Heart left ventricle (tissue), 16 donors: ENCODE measurements at regions not wholly inside any gene's neighbourhood (a gene's known extent, or its start where the extent isn't known, plus 50 kb on each side); places are given as distances from the start of the nearest gene placed in this dataset.

Experiments
- ATAC-seq, 4 donors: fragments of 200-7000 bp; cut with Tn5 transposase; one replicate each; pipeline ENCODE4 v1.9.1; 2020 to 2022; ENCODE audit warnings: moderate library complexity in 4 of 4, mild to moderate bottlenecking in 3 of 4, moderate number of reproducible peaks in 1 of 4
- DNase-seq, 5 donors: peaks; one replicate each; pipeline ENCODE4 v3.0.0-alpha.2; 2020
- H3K27ac ChIP-seq, 12 donors: fragments of 200-600 bp; sonication (generic) in 4 of 12; one replicate each; pipeline versions ENCODE4 v1.5.0 to v1.8.0; 2016 to 2022; ENCODE audit warnings: mild to moderate bottlenecking in 2 of 12
- H3K27me3 ChIP-seq, 9 donors: fragments of 200-600 bp; sonication (generic) in 2 of 9; one replicate each; pipeline versions ENCODE4 v1.5.1 to v1.8.0; 2016 to 2022; ENCODE audit warnings: mild to moderate bottlenecking in 3 of 9
- H3K36me3 ChIP-seq, 9 donors: fragments of 200-600 bp; sonication (generic) in 2 of 9; one replicate each; pipeline versions ENCODE4 v1.5.0 to v1.8.0; 2018 to 2022; ENCODE audit warnings: mild to moderate bottlenecking in 2 of 9
- H3K4me1 ChIP-seq, 12 donors: fragments of 200-600 bp; sonication (generic) in 4 of 12; one replicate each; pipeline versions ENCODE4 v1.5.0 to v1.8.0; 2016 to 2022; ENCODE audit warnings: mild to moderate bottlenecking in 3 of 12
- H3K4me3 ChIP-seq, 12 donors: fragments of 200-600 bp; sonication (generic) in 4 of 12; one replicate each; pipeline versions ENCODE4 v1.5.0 to v1.8.0; 2017 to 2022; ENCODE audit warnings: mild to moderate bottlenecking in 9 of 12, moderate library complexity in 4 of 12
- H3K9me3 ChIP-seq, 12 donors: fragments of 200-600 bp; sonication (generic) in 4 of 12; one replicate each; pipeline versions ENCODE4 v1.5.0 to v1.8.0; 2016 to 2022; ENCODE audit warnings: mild to moderate bottlenecking in 1 of 12
- POLR2A ChIP-seq, 2 donors: fragments of 450-650 bp; IDR thresholded peaks; one replicate each; pipeline ENCODE4 v1.6.1; 2017; ENCODE audit warnings: antibody characterized with exemption in 2 of 2, mild to moderate bottlenecking in 2 of 2, moderate library complexity in 2 of 2
- WGBS, 4 donors: extraction: QIAGEN DNeasy Blood & Tissue Kit in 2 of 4; methylation state at CpG; one replicate each; pipeline versions ENCODE4 v1.1.5 to v1.1.7; 2013 to 2018; 5-methylcytosine and 5-hydroxymethylcytosine counted together
- intact Hi-C, 10 donors: fragments of 100-400 bp; cut with DNase I; formaldehyde crosslinking; loops; one replicate each; pipeline versions ENCODE4 v1.11.1 to v1.14.2; 2022
- TF ChIP-seq, protein P1 (sequence below), 12 donors: fragments of 200-600 bp; sonication (generic) in 4 of 12; IDR thresholded peaks; one replicate each; pipeline versions ENCODE4 v1.5.0 to v1.8.0; 2018 to 2022; ENCODE audit warnings: antibody characterized with exemption in 12 of 12, mild to moderate bottlenecking in 5 of 12
- donor health status: ischemic (EF 13 %, LVEDD 7.1; RV severe dilation, severe dysfunction).
- donor health status: healthy with polysubstance abuse.
- donor health status: DM: no; HTN: yes; CAD: no.
- donor health status: DM: no; HTN: no; CAD: no.
- donor health status: ischemic (EF 25% LVEDD 6.9; RV normal size, moderate dysfunction).
- donor health status: ischemic (EF 25% LVEDD 5.7; RV mildly dilated, moderate dysfunction).
- donor health status: healthy.
- donor health status: DM: yes; HTN: yes; CAD: no.
- donor health status: ischemic (EF 35%, LVEDD 5.7; RV mildly dilated, moderate dysfunction).
- donor health status: nonischemic (EF 11% LVEDD 7.7; RV severe dilation, severe dysfunction).
- donor health status: DM: yes; HTN: yes; CAD: no.
- donor health status: PGD.
- donor health status: ischemic (EF 29% LVEDD 5.4; RV normal size, mild dysfunction).
- donor health status: nonischemic (EF 23%, LVEDD 6.1; RV moderate dilation, normal function).

GRCh38 chr16:77610496-77610895 lies 111.8 kb upstream of the NUDT7 start:
- Histone ChIP-seq H3K27ac (no peak overlapping the region), H3K27me3 (no peaks in the 10 kb centered on the region), H3K4me1 (no peaks in the 10 kb centered on the region), H3K9me3 (peaks cover 0 to 5% (median 0%) of the 10 kb centered on the region in 12 donors), H3K4me3 (no peak overlapping the region), H3K36me3 (no peaks in the 10 kb centered on the region)
- 90 to 92% (median 91%) methylated on average over 6 of the region's 6 CpGs for WGBS, 4 donors
- intact Hi-C loops = no loop called here
- ATAC-seq (no peak), DNase-seq (no peak)
- no peak for TF ChIP-seq POLR2A (IDR thresholded peaks at IDR 0.05)
- TF ChIP-seq, protein P1, sequence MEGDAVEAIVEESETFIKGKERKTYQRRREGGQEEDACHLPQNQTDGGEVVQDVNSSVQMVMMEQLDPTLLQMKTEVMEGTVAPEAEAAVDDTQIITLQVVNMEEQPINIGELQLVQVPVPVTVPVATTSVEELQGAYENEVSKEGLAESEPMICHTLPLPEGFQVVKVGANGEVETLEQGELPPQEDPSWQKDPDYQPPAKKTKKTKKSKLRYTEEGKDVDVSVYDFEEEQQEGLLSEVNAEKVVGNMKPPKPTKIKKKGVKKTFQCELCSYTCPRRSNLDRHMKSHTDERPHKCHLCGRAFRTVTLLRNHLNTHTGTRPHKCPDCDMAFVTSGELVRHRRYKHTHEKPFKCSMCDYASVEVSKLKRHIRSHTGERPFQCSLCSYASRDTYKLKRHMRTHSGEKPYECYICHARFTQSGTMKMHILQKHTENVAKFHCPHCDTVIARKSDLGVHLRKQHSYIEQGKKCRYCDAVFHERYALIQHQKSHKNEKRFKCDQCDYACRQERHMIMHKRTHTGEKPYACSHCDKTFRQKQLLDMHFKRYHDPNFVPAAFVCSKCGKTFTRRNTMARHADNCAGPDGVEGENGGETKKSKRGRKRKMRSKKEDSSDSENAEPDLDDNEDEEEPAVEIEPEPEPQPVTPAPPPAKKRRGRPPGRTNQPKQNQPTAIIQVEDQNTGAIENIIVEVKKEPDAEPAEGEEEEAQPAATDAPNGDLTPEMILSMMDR (IDR thresholded peaks at IDR 0.05) = no peak

DNA sequence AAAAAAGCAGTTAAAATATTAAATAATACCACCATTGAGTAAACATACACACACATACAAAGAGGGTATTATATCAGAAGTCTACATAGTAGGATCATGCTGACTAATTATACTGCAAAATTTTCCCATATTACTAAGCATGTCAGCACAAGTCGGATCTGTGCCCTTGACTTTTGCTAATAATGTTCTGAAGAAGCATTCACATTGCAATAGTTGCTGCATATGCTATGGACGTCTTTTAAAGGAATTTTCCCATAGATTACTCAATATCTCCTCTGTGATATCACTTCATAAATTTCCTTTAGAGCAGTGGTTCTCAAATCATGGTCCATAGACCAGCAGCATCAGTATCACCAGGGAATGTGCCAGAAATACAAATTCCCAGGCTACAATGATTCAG lies 110.9 kb upstream of the NUDT7 start:
- TF ChIP-seq, protein P1 (IDR thresholded peaks at IDR 0.05) = no peak
- no peak for TF ChIP-seq POLR2A (IDR thresholded peaks at IDR 0.05)
- DNase-seq = no peak
- 52 to 64% (median 58%) methylated on average over 2 of the region's 2 CpGs for WGBS, 4 donors
- intact Hi-C loops = no loop called here
- no peak overlapping the region for H3K4me3 ChIP-seq
- no peaks in the 10 kb centered on the region for H3K36me3 ChIP-seq
- no peak overlapping the region for H3K27ac ChIP-seq
- peaks cover 0 to 5% (median 0%) of the 10 kb centered on the region in 12 donors for H3K9me3 ChIP-seq
- H3K27me3 ChIP-seq = no peaks in the 10 kb centered on the region
- ATAC-seq = no peak
- no peaks in the 10 kb centered on the region for H3K4me1 ChIP-seq

DNA sequence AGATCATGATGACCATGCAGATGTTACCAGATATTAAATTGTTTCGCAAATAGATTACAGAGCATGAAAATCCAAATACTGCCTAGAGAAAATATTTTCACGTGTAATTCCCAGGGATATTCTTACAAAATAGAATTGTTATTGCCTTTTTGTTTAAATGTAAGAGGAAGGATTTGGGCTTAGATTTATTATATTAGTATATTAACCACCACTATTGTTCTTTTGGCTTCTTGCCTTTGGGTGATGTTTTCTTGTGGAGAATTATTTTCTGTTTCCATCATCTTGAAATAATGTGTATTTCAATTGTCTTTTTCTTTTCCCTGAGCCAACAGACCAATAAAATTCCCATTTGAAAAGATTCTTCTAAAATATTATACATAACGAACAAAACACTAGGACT lies 109.7 kb upstream of the NUDT7 start:
- Histone ChIP-seq H3K4me3 (no peak overlapping the region), H3K4me1 (no peaks in the 10 kb centered on the region), H3K36me3 (no peaks in the 10 kb centered on the region), H3K27me3 (no peaks in the 10 kb centered on the region), H3K27ac (no peak overlapping the region), H3K9me3 (peaks cover 0 to 5% (median 0%) of the 10 kb centered on the region in 12 donors)
- WGBS, 4 donors = 78 to 81% (median 79%) methylated on average over 3 of the region's 3 CpGs
- TF ChIP-seq POLR2A (IDR thresholded peaks at IDR 0.05) = no peak
- TF ChIP-seq, protein P1 (IDR thresholded peaks at IDR 0.05) = no peak
- no peak for ATAC-seq
- intact Hi-C loops = no loop called here
- no peak for DNase-seq

GRCh38 chr16:77613095-77613494 lies 109.2 kb upstream of the NUDT7 start:
- intact Hi-C loops = no loop called here
- H3K4me3 ChIP-seq = no peak overlapping the region
- TF ChIP-seq, protein P1 (IDR thresholded peaks at IDR 0.05) = no peak
- TF ChIP-seq POLR2A (IDR thresholded peaks at IDR 0.05) = no peak
- H3K36me3 ChIP-seq = no peaks in the 10 kb centered on the region
- no peak overlapping the region for H3K27ac ChIP-seq
- H3K9me3 ChIP-seq = peaks cover 0 to 5% (median 0%) of the 10 kb centered on the region in 12 donors
- H3K4me1 ChIP-seq = no peaks in the 10 kb centered on the region
- no peak for ATAC-seq
- H3K27me3 ChIP-seq = no peaks in the 10 kb centered on the region
- WGBS, 4 donors = 61 to 76% (median 64%) methylated on average over 2 of the region's 2 CpGs
- no peak for DNase-seq
